ENCODE measurements at regions not wholly inside any gene's neighbourhood (a gene's known extent, or its start where the extent isn't known, plus 50 kb on each side); places are given as distances from the start of the nearest gene placed in this dataset.

- no peak for TF ChIP-seq CTCF (IDR thresholded peaks at IDR 0.05)
- no peak for TF ChIP-seq POLR2A (IDR thresholded peaks at IDR 0.05)
Measured at GRCh38 chr13:40345654-40346372, 320.6 kb downstream of the FOXO1 start.

All from Peyer's patch (tissue), 4 donors.